GM20000 (cell line): ENCODE measurements at regions not wholly inside any gene's neighbourhood (a gene's known extent, or its start where the extent isn't known, plus 50 kb on each side); places are given as distances from the start of the nearest gene placed in this dataset.

ENCODE experiments used
- DNase-seq: peaks from one replicate; pipeline ENCODE4 v3.0.0; 2012; ENCODE audit warnings: low spot score
- TF ChIP-seq, protein P1 (sequence below): IDR thresholded peaks from 2 replicates; pipeline ENCODE4 v1.5.1; 2012; ENCODE audit warnings: mild to moderate bottlenecking, control low read depth; ENCODE audit errors: extremely low read depth, missing control alignments

DNA sequence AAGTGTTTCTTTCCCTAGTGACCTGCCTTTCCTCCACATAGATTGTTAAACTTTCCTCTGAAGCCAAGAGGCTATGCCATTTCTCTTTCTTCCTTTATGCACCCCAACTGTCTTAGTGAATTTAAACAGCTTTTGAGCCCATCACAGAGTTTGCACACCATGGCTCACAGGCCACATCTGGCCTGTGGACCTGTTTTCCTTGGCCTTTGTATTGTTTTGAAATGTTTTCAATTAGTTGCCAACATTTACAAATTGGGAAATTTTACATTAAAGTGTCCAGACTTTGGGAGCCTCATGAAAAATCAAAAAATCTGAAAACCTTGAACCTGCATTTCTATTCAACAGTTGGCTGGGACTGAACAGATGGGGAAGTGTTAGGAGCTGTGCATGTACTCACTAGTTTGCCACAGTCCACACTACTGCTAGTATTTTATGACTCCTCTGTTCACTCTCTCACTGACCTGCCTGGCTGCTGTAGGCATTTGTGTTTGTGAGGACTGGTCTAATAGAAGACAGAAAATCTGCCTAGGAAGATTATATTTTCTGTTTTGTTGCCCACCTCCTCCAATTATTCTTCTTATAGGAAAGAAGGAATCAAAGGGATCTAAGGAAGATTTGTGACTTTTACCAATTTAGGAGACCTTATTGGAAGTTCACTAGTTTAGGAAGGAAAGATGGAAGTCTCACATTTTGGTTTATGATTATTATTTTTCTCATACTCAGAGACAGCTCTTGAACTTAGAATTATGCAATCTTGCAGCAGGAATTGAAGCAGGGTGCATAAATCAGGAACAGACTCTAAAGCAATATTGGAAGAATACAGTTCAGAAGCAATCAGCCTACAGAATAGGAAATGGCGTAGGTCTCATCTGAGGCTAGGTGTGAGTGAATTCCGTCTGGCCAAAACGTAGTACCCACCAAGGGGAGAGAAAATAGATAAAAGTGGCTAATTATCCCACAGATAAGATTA is 134.7 kb downstream of the HLX start:
- no peak for DNase-seq
- TF ChIP-seq, protein P1, sequence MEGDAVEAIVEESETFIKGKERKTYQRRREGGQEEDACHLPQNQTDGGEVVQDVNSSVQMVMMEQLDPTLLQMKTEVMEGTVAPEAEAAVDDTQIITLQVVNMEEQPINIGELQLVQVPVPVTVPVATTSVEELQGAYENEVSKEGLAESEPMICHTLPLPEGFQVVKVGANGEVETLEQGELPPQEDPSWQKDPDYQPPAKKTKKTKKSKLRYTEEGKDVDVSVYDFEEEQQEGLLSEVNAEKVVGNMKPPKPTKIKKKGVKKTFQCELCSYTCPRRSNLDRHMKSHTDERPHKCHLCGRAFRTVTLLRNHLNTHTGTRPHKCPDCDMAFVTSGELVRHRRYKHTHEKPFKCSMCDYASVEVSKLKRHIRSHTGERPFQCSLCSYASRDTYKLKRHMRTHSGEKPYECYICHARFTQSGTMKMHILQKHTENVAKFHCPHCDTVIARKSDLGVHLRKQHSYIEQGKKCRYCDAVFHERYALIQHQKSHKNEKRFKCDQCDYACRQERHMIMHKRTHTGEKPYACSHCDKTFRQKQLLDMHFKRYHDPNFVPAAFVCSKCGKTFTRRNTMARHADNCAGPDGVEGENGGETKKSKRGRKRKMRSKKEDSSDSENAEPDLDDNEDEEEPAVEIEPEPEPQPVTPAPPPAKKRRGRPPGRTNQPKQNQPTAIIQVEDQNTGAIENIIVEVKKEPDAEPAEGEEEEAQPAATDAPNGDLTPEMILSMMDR, result no peak

DNA sequence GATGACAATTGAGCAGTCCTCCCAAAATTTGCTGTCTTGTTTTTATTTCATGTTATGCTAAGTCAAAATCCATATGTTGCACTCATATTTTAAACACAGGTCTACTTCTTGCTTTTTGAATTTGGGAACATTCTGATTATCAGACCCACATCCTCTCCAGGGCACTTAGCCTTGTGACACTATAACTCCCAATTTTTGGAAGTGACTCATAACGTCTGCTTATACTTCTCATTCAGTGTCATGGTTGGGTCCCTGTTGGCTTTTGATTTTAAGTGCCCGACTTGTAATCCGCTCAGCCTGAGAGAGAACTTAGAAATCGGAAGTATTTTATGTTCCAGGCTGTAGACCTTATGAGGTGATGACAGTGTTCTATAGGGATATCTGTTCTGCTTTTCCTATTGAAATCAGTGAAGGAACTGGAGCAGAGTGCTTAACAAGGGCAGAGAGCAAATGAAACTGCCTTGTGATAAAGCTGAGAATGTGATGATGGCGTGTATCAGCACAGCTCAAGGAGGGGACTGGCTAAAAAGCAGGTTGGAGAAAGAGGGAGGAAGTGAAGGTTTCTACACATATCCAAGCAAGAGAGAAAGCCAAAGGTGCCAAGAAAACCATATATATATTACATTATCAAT is 136.0 kb downstream of the HLX start:
- TF ChIP-seq, protein P1, result no peak
- no peak for DNase-seq

DNA sequence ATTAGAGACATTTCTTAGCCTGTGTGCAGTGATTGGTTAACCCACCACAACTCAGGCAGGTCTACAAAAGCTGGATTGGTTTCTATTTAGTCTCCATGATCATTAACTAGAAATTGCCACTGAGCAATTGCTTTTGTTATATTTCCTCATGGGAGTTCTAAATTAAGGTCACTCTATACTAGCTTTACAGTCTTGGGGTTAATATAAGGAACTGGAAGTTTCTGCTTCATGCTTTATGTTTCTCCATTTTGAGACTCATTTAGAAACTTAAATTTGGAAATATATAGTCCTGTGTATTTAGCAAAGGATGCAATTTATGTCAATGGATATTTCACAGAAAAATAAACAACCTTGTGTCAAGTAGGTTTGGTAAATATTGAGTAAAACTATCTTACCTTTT is 137.5 kb downstream of the HLX start:
- no peak for DNase-seq
- TF ChIP-seq, protein P1, result no peak

DNA sequence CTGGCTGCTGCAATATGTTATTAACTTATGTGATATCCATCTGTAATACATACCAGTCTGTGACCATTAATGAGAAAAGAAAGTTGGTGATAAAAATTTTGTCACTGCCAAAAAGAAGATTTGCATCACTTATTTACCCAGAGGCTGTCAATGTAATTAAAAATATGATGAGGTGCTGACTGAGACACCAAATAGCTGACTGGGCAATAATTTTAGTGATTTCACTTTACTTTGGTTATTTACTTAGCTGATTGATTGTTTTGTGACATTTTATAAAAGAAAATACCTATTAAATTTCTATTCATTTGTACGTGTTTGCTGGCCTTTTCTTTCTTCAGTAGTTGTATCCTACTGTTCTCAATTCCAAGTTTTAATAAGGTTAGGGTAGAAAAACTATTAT is 139.2 kb downstream of the HLX start:
- TF ChIP-seq, protein P1, result no peak
- no peak for DNase-seq

DNA sequence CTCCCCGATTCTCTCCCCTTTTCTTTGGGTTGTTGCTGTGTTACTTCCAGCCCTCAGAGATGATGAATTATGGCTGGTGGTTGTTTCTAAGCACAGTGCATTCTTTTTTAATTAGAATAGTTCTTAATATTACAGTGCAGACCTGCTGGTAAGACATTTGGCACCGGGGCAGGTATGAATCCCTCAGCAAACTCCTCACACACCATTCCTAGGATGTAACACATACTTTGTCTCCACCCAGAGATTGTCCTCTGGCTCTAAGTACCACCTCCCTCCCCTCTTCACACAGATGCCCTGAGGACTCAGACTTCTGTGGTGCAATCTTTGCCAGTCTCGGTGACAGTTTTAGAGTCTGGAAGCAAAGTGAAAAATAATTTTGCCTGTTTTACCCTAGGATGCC is 143.1 kb downstream of the HLX start:
- DNase-seq, result no peak

DNA sequence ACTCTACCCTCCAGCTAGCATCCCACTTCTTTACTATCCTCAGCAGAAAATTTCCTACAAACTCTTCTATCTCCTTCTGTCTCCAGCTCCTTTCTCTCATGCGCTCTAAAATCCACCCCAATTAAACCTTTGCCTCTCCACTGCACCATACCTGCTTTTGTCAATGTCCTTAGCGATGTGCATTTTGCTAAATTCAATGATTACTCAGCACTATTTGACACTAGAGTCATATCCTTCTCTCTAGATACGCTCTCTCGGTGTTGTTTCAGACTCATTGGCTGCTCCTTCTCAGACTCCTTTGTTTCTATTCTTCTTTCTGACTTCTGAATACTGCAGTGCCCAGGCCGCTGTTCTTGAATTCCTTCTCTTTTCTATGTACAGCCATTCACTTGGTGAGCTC is 144.2 kb downstream of the HLX start:
- DNase-seq, result no peak
- TF ChIP-seq, protein P1, result no peak

More for the DNA sequence above, 143.1 kb downstream of the HLX start:
- TF ChIP-seq, protein P1, result no peak

DNA sequence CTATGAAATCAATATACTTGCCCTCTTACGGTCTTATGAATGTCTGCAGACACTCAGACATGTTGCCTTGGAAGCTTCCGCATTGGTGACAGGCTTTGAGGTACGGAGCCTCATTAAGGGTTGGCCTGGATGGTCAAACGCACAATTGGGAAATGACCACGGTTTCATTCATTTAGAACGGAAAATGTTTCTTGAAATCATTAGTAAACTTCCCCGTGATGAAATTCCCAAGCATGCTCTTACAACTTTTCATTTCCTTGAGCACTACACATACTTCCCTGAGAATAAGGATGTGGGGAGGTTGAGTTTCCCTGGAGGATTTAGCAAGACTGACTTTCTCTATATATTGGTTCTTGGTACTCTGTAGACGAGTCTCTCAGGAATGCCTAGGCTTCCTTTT is 146.3 kb downstream of the HLX start:
- DNase-seq, result no peak
- TF ChIP-seq, protein P1, result no peak
